Renal pelvis (tissue), 1 donor: ENCODE measurements at regions not wholly inside any gene's neighbourhood (a gene's known extent, or its start where the extent isn't known, plus 50 kb on each side); places are given as distances from the start of the nearest gene placed in this dataset.
"Not testable (repeated sequence)": the region's sequence is repeated elsewhere in the genome, so short reads cannot be mapped to it uniquely, and the experiment has no call there.

Experiments used
- DNase-seq: peaks from one replicate; pipeline ENCODE4 v3.0.0-alpha.2; 2013

GRCh38 chrX:115402299-115402698, 112.8 kb downstream of the LUZP4 start:
- no peak for DNase-seq

DNA sequence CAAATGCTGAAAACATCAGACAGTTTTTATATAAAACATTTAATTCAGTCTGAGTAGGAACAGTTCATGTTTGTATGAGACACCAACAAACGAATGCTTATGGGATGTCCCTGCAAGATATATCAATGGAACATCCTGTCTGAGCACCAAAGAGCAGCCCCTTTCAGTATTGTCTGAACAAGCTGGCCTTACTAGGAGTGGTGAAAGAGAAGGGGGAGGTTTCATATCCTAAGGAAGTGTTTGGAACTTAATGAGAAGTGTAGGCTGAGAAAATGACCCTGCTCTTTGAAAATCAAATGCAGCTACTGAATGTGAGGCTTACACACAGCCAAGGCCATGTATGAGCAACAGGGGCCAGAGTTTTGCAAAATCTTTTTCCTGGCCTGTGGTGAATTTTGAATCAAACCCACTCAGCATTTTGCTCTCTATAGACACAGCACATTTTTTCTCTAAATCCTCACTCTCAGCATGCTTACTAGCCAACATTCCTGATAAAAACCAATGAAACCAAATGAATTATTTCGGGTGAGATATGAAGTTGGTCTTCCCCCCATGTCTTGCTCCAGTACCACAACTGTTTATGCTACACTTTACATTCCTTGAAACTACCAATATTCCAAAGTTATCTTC, 119.4 kb downstream of the LUZP4 start:
- no peak for DNase-seq

DNA sequence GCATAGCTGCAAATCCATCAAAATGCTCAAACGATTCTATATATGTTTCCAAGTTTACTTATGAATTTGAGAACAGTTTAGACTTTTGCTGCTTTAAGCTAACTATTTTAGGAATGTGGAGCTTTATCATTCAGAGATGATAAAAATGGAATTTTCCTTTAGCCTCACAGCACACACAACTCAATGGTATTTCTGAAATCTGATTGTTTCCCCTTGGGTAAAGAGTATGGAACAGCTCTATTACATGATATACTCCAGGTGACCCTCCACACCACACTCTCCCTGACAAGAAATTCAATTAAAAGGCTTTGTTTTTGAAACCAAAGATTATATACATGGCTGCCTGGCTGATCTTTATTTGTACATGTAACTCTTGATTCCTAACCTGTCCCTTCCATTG, 120.0 kb downstream of the LUZP4 start:
- no peak for DNase-seq

DNA sequence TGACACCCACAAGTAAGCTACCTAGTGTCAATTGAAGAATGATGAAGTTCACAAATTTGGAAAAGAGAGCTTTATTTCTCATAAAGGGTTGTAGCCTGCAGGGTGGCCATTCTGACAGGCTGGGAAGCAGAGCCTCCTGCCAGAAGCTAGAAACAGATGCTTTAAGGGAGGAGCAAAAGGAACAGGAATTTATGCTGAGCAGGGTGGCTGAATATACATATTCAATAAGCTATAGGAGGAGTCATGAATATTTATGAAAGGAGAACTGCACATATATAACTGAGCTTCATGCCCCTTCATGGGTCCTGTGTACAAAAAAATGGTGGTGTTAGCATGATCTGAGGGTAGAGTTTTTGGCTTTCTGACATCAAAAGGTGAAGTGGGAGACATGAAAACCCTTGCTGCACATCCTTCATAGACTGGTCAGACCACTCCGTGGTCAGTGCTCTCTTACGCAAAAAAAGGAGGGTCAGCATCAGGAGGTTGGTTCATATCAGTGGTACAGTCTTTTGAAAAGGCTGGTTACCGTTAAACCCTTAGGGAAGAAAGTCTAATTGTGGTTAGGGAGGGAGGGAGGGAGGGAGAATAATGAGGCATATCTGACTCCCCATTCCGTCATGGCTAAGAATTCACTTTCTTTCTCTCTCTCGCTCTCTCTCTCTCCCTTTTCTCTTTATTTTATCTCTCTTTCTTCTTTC, 121.4 kb downstream of the LUZP4 start:
- DNase-seq, result no peak

GRCh38 chrX:115413246-115413878, 123.8 kb downstream of the LUZP4 start:
- no peak for DNase-seq

DNA sequence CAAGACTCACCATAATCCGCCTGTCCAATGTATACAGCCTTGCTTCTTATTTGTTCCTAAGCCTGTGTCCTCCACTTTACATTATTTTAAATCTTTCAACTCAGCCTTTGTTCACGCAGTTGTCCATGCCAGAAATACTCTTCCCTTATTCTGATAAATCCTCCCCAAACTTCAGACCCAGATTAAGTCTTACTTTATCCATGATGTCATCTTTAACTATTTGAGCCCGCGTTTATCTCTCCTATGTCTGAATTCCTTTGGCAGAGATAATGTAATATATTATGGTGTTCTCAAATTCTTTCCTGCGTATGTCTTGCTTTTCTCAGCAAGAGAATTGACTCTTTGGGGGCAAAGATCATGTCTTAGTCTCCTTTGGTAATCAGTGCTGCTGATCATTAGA, 129.6 kb downstream of the LUZP4 start:
- no peak for DNase-seq

DNA sequence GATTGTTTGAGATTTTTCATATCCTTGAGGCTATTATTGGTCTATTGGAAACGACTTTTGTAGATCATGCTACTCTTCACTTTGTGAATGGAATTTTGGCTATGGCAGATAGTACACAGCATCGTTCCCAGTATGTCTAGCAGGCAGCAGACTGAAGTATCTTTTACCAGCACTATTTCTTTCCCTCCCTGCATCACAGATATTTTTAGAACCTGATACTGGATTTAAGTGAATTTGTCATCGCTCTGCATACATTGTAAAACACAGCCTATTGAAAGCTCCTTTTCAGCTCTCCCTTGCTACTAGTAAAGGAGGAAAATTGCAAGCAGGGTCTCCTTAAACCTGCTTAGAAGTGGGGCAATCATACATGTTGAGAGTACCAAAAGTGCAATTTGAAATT, 133.6 kb downstream of the LUZP4 start:
- DNase-seq, result no peak

- no peak for DNase-seq
Measured at GRCh38 chrX:115425359-115425758, 135.6 kb upstream of the PLS3 start.

GRCh38 chrX:115427861-115428410, 133.0 kb upstream of the PLS3 start:
- no peak for DNase-seq

DNA sequence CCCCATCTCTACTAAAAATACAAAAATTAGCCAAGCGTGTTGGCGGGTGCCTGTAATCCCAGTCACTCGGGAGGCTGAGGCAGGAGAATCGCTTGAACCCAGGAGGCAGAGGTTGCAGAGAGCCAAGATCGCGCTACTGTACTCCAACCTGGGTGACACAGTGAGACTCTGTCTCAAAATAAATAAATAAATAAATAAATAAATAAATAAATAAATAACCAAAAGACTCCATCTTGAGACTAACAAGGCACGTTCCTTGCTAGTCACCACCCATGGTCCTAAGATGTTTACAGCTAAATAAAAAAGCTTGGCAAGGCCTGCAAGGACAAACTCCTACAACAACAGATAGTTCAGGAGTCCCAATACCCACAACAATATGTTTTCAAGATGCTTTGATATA, 126.1 kb upstream of the PLS3 start:
- DNase-seq, result not testable (repeated sequence)

- DNase-seq, result no peak
Measured at GRCh38 chrX:115437841-115438595, 123.0 kb upstream of the PLS3 start.

DNA sequence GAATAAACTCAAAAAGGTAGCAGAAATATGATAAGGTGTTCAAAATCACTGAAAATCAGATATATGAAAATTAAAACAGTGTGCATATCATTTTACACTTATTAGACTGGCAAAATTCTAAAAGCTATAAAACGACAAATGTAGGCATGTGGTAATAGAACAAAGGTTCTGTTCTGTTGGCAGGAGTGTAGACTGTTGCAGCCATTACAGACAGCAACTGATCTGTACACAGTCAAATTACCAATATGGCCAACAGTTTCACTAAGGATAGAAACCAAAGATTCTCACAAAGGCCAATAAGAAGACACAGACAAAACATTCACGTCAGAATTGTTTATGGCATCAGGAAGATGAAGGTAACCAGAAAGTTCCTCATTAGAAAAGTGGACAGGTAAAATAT, 112.8 kb upstream of the PLS3 start:
- DNase-seq, result no peak

- no peak for DNase-seq
Measured at GRCh38 chrX:115449742-115450141, 111.2 kb upstream of the PLS3 start.

- no peak for DNase-seq
Measured at GRCh38 chrX:115452251-115452650, 108.7 kb upstream of the PLS3 start.

GRCh38 chrX:115459883-115460880, 100.8 kb upstream of the PLS3 start:
- no peak for DNase-seq

GRCh38 chrX:115462406-115462805, 98.6 kb upstream of the PLS3 start:
- no peak for DNase-seq

GRCh38 chrX:115467961-115468360, 93.0 kb upstream of the PLS3 start:
- no peak for DNase-seq

GRCh38 chrX:115472131-115472530, 88.8 kb upstream of the PLS3 start:
- DNase-seq, result no peak

DNA sequence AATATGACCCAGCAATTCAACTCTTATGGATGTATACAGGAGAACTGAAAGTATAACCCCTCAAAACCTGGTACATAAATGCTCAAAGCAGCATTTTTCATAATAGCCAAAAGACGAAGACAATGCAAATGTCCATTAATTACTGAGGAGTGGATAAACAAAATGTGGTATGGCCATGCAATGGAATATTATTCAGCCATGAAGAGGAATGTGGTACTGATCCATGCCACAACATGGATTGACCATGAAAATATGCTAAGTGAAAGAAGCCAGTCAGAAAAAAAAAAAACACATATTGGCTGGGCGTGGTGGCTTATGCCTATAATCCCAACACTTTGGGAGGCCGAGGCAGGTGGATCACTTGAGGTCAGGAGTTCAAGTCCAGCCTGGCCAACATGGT, 74.5 kb upstream of the PLS3 start:
- DNase-seq, result no peak

- DNase-seq, result no peak
Measured at GRCh38 chrX:115487608-115488007, 73.4 kb upstream of the PLS3 start.

- DNase-seq, result no peak
Measured at GRCh38 chrX:115490814-115491213, 70.2 kb upstream of the PLS3 start.
